WERI-Rb-1 (cell line): ENCODE measurements at regions not wholly inside any gene's neighbourhood (a gene's known extent, or its start where the extent isn't known, plus 50 kb on each side); places are given as distances from the start of the nearest gene placed in this dataset.

Experiments used
- DNase-seq: peaks from one replicate; pipeline ENCODE4 v3.0.0-alpha.2; 2020
- H3K27ac ChIP-seq: fragments of 250-450 bp; sonication (Bioruptor Pico); 2 replicates; pipeline ENCODE4 v1.5.1; 2020; ENCODE audit warnings: mild to moderate bottlenecking, moderate library complexity
- H3K27me3 ChIP-seq: fragments of 250-450 bp; sonication (Bioruptor Pico); 2 replicates; pipeline ENCODE4 v1.5.1; 2021; ENCODE audit warnings: mild to moderate bottlenecking, low read depth, moderate library complexity; ENCODE audit not compliant: insufficient read depth, severe bottlenecking
- H3K36me3 ChIP-seq: fragments of 250-450 bp; sonication (Bioruptor Pico); 2 replicates; pipeline ENCODE4 v1.5.1; 2020; ENCODE audit warnings: mild to moderate bottlenecking, moderate library complexity
- H3K4me3 ChIP-seq: 2 replicates; pipeline ENCODE4 v1.5.1; 2011; ENCODE audit warnings: low read depth, mild to moderate bottlenecking, control low read depth, low read length
- H3K9me3 ChIP-seq: fragments of 250-450 bp; sonication (Bioruptor Pico); 2 replicates; pipeline ENCODE4 v1.5.1; 2021; ENCODE audit warnings: mild to moderate bottlenecking, moderate library complexity; ENCODE audit not compliant: severe bottlenecking
- CTCF ChIP-seq: IDR thresholded peaks from 2 replicates; pipeline ENCODE4 v1.5.1; 2011; ENCODE audit warnings: low read depth, mild to moderate bottlenecking, control low read depth, inconsistent platforms, low read length

DNA sequence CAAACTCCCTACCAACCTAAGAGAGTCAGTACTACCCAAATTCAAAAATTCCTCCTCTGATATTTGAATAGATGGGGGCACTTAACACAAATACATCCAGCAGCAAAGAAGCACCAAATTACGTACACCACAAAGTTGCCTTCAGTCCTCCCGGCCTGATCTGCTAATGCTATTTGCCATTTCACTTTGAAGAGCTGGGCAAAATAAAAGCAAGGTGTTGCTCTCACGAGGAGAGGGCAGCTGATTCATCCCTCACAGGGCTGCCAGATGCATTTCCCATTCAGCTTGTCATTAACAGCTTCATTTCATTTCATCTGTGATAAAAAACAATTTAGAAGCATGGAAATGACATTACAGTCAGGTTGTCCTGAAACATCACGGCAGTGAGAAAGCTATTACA is 283.4 kb upstream of the VEPH1 start:
- TF ChIP-seq CTCF: no peak

GRCh38 chr3:157786211-157786610 is 283.0 kb upstream of the VEPH1 start:
- H3K36me3 ChIP-seq: no peaks in the 10 kb centered on the region
- no peak overlapping the region for H3K4me3 ChIP-seq
- H3K27me3 ChIP-seq: no peaks in the 10 kb centered on the region
- no peaks in the 10 kb centered on the region for H3K9me3 ChIP-seq
- DNase-seq: no peak
- no peak for TF ChIP-seq CTCF
- H3K27ac ChIP-seq: no peak overlapping the region

More for the DNA sequence above, 283.4 kb upstream of the VEPH1 start:
- no peak for DNase-seq
- no peaks in the 10 kb centered on the region for H3K9me3 ChIP-seq
- no peak overlapping the region for H3K27ac ChIP-seq
- H3K36me3 ChIP-seq: no peaks in the 10 kb centered on the region
- no peaks in the 10 kb centered on the region for H3K27me3 ChIP-seq
- no peak overlapping the region for H3K4me3 ChIP-seq

- H3K9me3 ChIP-seq: no peaks in the 10 kb centered on the region
- H3K27me3 ChIP-seq: no peaks in the 10 kb centered on the region
- H3K36me3 ChIP-seq: no peaks in the 10 kb centered on the region
- TF ChIP-seq CTCF: no peak
- DNase-seq: no peak
- H3K27ac ChIP-seq: no peak overlapping the region
- H3K4me3 ChIP-seq: no peak overlapping the region
Observed at GRCh38 chr3:157785102-157785826, 282.0 kb upstream of the VEPH1 start.

DNA sequence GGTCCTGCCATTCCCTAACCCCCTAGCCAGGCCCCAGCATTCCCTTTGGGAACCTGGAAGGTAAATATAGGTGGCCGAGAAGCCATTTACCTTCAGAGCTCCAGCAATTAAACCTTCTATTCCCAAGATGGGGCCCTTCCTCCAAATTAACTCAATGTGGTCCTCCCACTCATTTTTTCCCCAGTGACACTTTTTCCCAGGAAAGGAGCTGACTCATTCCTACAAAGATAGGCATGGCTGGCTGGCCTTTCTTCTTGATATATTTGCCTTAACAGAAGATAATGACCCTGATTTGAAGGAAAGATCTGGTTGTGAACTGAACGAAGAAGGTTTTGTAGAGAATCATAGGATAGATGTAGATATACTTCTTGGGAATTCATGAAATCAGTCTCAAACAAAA is 279.0 kb upstream of the VEPH1 start:
- no peak overlapping the region for H3K27ac ChIP-seq
- H3K9me3 ChIP-seq: no peaks in the 10 kb centered on the region
- no peak overlapping the region for H3K4me3 ChIP-seq
- no peak for TF ChIP-seq CTCF
- no peaks in the 10 kb centered on the region for H3K27me3 ChIP-seq
- H3K36me3 ChIP-seq: no peaks in the 10 kb centered on the region
- no peak for DNase-seq

DNA sequence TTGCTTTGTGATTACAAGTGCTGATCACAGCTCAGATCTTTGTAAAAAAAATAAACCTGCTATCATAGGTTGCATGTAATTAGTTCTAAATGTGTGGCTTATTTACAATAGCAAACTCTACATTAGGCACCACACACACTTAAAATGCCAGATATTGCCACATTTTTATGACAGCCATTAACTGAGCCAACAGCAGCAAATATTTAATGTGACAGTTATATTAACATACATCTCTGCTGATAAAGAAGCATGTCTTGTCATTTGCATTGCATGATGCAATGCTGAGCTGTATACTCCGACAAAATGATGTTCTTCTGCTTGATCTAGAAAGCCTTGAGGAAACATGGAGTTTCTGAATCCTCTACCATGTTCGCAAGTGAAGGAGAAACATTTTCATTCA is 273.6 kb upstream of the VEPH1 start:
- no peak for DNase-seq
- H3K27me3 ChIP-seq: no peaks in the 10 kb centered on the region
- H3K4me3 ChIP-seq: no peak overlapping the region
- H3K36me3 ChIP-seq: no peaks in the 10 kb centered on the region
- no peaks in the 10 kb centered on the region for H3K9me3 ChIP-seq
- TF ChIP-seq CTCF: no peak
- H3K27ac ChIP-seq: no peak overlapping the region

- H3K4me3 ChIP-seq: no peak overlapping the region
- no peak for DNase-seq
- no peaks in the 10 kb centered on the region for H3K9me3 ChIP-seq
- no peak overlapping the region for H3K27ac ChIP-seq
- no peaks in the 10 kb centered on the region for H3K36me3 ChIP-seq
- TF ChIP-seq CTCF: no peak
- no peaks in the 10 kb centered on the region for H3K27me3 ChIP-seq
Observed at GRCh38 chr3:157775446-157775845, 272.2 kb upstream of the VEPH1 start.
